IMR-90 (cell line): ENCODE measurements at regions not wholly inside any gene's neighbourhood (a gene's known extent, or its start where the extent isn't known, plus 50 kb on each side); places are given as distances from the start of the nearest gene placed in this dataset.

ENCODE experiments used
- ATAC-seq: fragments of 200-7000 bp; cut with Tn5 transposase; 2 replicates; pipeline ENCODE4 v1.9.1; 2020; ENCODE audit warnings: low read depth, mild to moderate bottlenecking, moderate library complexity
- BruUV-seq: library from RNA; stranded (reverse); fragments of 400-500 nt; replicated peaks from 2 replicates; lab custom pipeline; 2021; lab: Mats Ljungman, UMichigan
- CTCF ChIA-PET: fragments of 300-600 bp; formaldehyde crosslinking; extraction: SDS; loops from one replicate; lab custom pipeline; 2021; ENCODE audit warnings: antibody characterized with exemption; lab: Yijun Ruan, JAX
- POLR2A ChIA-PET: fragments of 300-600 bp; sonication (Branson Sonifier 250); formaldehyde crosslinking; loops from one replicate; lab custom pipeline; 2022; ENCODE audit warnings: antibody characterized with exemption; ENCODE audit not compliant: unreplicated experiment; lab: Charles Lee
- DNase-seq: peaks from one replicate; pipeline ENCODE4 v3.0.0; 2013
- H2AFZ ChIP-seq: replicated peaks from 2 replicates; pipeline ENCODE3; 2013; ENCODE audit warnings: low read length, mild to moderate bottlenecking; ENCODE audit not compliant: poor library complexity
- H2AK5ac ChIP-seq: 2 replicates; pipeline ENCODE4 v1.6.1; 2013; ENCODE audit warnings: low read depth, low read length, inconsistent platforms
- H2AK9ac ChIP-seq: replicated peaks from 2 replicates; pipeline ENCODE3; 2013; ENCODE audit warnings: mild to moderate bottlenecking, low read depth, low read length, moderate library complexity; ENCODE audit not compliant: poor library complexity
- H2BK120ac ChIP-seq: 2 replicates; pipeline ENCODE4 v1.6.1; 2013; ENCODE audit warnings: low read depth, low read length, inconsistent platforms
- H2BK15ac ChIP-seq: 3 replicates; pipeline ENCODE4 v1.6.1; 2013; ENCODE audit warnings: low read depth, low read length, inconsistent platforms
- H2BK20ac ChIP-seq: 2 replicates; pipeline ENCODE4 v1.6.1; 2013; ENCODE audit warnings: low read depth, mild to moderate bottlenecking, inconsistent platforms, low read length, moderate library complexity
- H2BK5ac ChIP-seq: 2 replicates; pipeline ENCODE4 v1.6.1; 2013; ENCODE audit warnings: mild to moderate bottlenecking, low read depth, low read length, inconsistent platforms; ENCODE audit not compliant: poor library complexity, severe bottlenecking
- H3K14ac ChIP-seq: replicated peaks from 2 replicates; pipeline ENCODE4 v1.6.1; 2013; ENCODE audit warnings: low read depth, low read length, inconsistent platforms
- H3K18ac ChIP-seq: 2 replicates; pipeline ENCODE4 v1.6.1; 2013; ENCODE audit warnings: low read depth, low read length, control low read depth
- H3K23ac ChIP-seq: 2 replicates; pipeline ENCODE4 v1.6.1; 2013; ENCODE audit warnings: low read depth, low read length, inconsistent platforms
- H3K27ac ChIP-seq: 2 replicates; pipeline ENCODE4 v1.5.1; 2013; ENCODE audit warnings: mild to moderate bottlenecking, control low read depth, low read length; ENCODE audit not compliant: insufficient read depth
- H3K27me3 ChIP-seq: 2 replicates; pipeline ENCODE4 v1.6.1; 2013; ENCODE audit warnings: low read length; ENCODE audit not compliant: control insufficient read depth, insufficient read depth
- H3K36me3 ChIP-seq: 2 replicates; pipeline ENCODE4 v1.6.1; 2013; ENCODE audit warnings: low read length, mixed read lengths; ENCODE audit not compliant: control insufficient read depth, insufficient read depth
- H3K4ac ChIP-seq: 2 replicates; pipeline ENCODE4 v1.6.1; 2013; ENCODE audit warnings: low read depth, low read length, inconsistent platforms
- H3K4me1 ChIP-seq: 2 replicates; pipeline ENCODE4 v1.6.1; 2013; ENCODE audit warnings: low read length, mixed read lengths; ENCODE audit not compliant: control insufficient read depth, insufficient read depth
- H3K4me2 ChIP-seq: 2 replicates; pipeline ENCODE4 v1.6.1; 2013; ENCODE audit warnings: low read depth, mild to moderate bottlenecking, control low read depth, low read length, moderate library complexity
- H3K4me3 ChIP-seq: 2 replicates; pipeline ENCODE4 v1.5.1; 2013; ENCODE audit warnings: low read depth, mild to moderate bottlenecking, control low read depth, low read length, moderate library complexity; ENCODE audit not compliant: insufficient read depth
- H3K56ac ChIP-seq: 2 replicates; pipeline ENCODE4 v1.6.1; 2013; ENCODE audit warnings: low read length, inconsistent platforms; ENCODE audit not compliant: insufficient read depth; ENCODE audit errors: extremely low read depth
- H3K79me1 ChIP-seq, 2 experiments: 2 replicates each; pipeline ENCODE4 v1.6.1; 2013; ENCODE audit warnings: low read length in 2 of 2, inconsistent platforms in 1 of 2, low read depth in 1 of 2
- H3K9ac ChIP-seq: 2 replicates; pipeline ENCODE4 v1.6.1; 2013; ENCODE audit warnings: low read depth, low read length, control low read depth
- H3K9me1 ChIP-seq: 2 replicates; pipeline ENCODE4 v1.6.1; 2013; ENCODE audit warnings: low read length, inconsistent platforms; ENCODE audit not compliant: insufficient read depth
- H3K9me3 ChIP-seq: 2 replicates; pipeline ENCODE4 v1.6.1; 2013; ENCODE audit warnings: low read length; ENCODE audit not compliant: control insufficient read depth, insufficient read depth
- H4K20me1 ChIP-seq: 2 replicates; pipeline ENCODE4 v1.6.1; 2013; ENCODE audit warnings: low read length, inconsistent platforms; ENCODE audit not compliant: insufficient read depth
- H4K5ac ChIP-seq: 2 replicates; pipeline ENCODE4 v1.6.1; 2013; ENCODE audit warnings: mild to moderate bottlenecking, low read depth, low read length, control low read depth
- H4K8ac ChIP-seq, 2 experiments: 2 replicates each; pipeline ENCODE4 v1.6.1; 2013; ENCODE audit warnings: low read depth in 2 of 2, low read length in 2 of 2, control low read depth in 1 of 2, inconsistent platforms in 1 of 2
- H4K91ac ChIP-seq: 2 replicates; pipeline ENCODE4 v1.6.1; 2013; ENCODE audit warnings: low read depth, low read length, inconsistent platforms; ENCODE audit not compliant: insufficient read depth
- CHD1 ChIP-seq: IDR thresholded peaks from 2 replicates; pipeline ENCODE4 v1.6.1; 2012; ENCODE audit warnings: low read depth, low read length, improper control_type of control experiment
- FOS ChIP-seq: fragments of 150-350 bp; IDR thresholded peaks from 2 replicates; pipeline ENCODE4 v1.6.1; 2016; ENCODE audit warnings: low read depth, low read length
- RFX5 ChIP-seq: IDR thresholded peaks from 2 replicates; pipeline ENCODE4 v1.8.0; 2012; ENCODE audit warnings: low read depth, mild to moderate bottlenecking, low read length, moderate library complexity
- USF2 ChIP-seq: fragments of 150-350 bp; IDR thresholded peaks from 2 replicates; pipeline ENCODE4 v1.6.1; 2017; ENCODE audit warnings: mild to moderate bottlenecking, antibody characterized with exemption, low read length, low read depth
- WGBS, 2 experiments: methylation state at CpG; one replicate each; pipeline versions ENCODE4 v1.1.5 to v1.1.7; 2013; ENCODE audit warnings: missing lambda C conversion rate in 2 of 2; ENCODE audit not compliant: insufficient read length in 1 of 2; ENCODE audit errors: extremely low coverage in 2 of 2; 5-methylcytosine and 5-hydroxymethylcytosine counted together
- dilution Hi-C: fragments of 300-500 bp; cut with HindIII; formaldehyde crosslinking; loops from one replicate; pipeline ENCODE4 v1.14.3; 2018; ENCODE audit warnings: low sequenced_read_pairs; ENCODE audit not compliant: unreplicated experiment
- in situ Hi-C: fragments of 300-500 bp; cut with MboI; formaldehyde crosslinking; loops from 3 replicates; pipeline ENCODE4 v1.14.3; 2019; ENCODE audit warnings: low sequenced_read_pairs, inconsistent platforms, mixed read lengths
- intact Hi-C: fragments of 100-400 bp; cut with micrococcal nuclease; formaldehyde crosslinking; loops from 2 replicates; pipeline ENCODE4 v1.10.0; 2022
- TF ChIP-seq, protein P1 (sequence below): conservative IDR thresholded peaks from 2 replicates; pipeline ENCODE4 v1.5.1; 2012; ENCODE audit warnings: mild to moderate bottlenecking, low read depth, low read length, improper control_type of control experiment

DNA sequence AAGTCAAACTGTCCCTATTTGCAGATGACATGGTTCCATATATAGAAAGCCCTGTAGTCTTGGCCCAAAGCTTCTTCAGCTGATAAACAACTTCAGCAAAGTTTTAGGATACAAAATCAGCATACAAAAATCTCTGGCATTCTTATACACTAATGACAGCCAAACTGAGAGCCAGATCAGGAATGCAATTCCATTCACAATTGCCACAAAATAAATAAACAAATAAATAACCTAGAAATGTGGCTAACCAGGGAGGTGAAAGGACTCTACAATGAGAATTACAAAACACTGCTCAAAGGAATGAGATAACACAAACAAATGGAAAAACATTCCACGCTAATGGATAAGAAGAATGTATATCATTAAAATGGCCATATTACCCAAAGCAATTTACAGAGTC, 52.9 kb upstream of the CXCL8 start:
- Histone ChIP-seq H3K18ac (no peak overlapping the region), H4K5ac (no peak overlapping the region), H3K4me1 (peaks cover 9% of the 10 kb centered on the region), H4K91ac (no peak overlapping the region), H3K9me3 (no peaks in the 10 kb centered on the region), H2AK5ac (no peak overlapping the region), H3K9me1 (peaks cover 3% of the 10 kb centered on the region), H2AK9ac (no peak overlapping the region), H2BK15ac (no peak overlapping the region), H3K56ac (no peak overlapping the region), H2BK5ac (no peak overlapping the region), H2AFZ (no peak overlapping the region), H3K79me1 (no peaks in the 10 kb centered on the region), H3K9ac (no peak overlapping the region), H4K8ac (no peak overlapping the region), H3K4me2 (no peak overlapping the region), H2BK20ac (peak overlapping the region; percentile 34; the same call in 1 of the 2 replicates), H3K4ac (no peak overlapping the region), H3K27me3 (no peaks in the 10 kb centered on the region), H3K14ac (no peak overlapping the region), H3K4me3 (no peak overlapping the region), H3K27ac (no peak overlapping the region), H4K20me1 (no peaks in the 10 kb centered on the region), H3K23ac (no peak overlapping the region), H3K36me3 (no peaks in the 10 kb centered on the region), H2BK120ac (no peak overlapping the region)
- TF ChIP-seq RFX5 = no peak
- TF ChIP-seq, protein P1, sequence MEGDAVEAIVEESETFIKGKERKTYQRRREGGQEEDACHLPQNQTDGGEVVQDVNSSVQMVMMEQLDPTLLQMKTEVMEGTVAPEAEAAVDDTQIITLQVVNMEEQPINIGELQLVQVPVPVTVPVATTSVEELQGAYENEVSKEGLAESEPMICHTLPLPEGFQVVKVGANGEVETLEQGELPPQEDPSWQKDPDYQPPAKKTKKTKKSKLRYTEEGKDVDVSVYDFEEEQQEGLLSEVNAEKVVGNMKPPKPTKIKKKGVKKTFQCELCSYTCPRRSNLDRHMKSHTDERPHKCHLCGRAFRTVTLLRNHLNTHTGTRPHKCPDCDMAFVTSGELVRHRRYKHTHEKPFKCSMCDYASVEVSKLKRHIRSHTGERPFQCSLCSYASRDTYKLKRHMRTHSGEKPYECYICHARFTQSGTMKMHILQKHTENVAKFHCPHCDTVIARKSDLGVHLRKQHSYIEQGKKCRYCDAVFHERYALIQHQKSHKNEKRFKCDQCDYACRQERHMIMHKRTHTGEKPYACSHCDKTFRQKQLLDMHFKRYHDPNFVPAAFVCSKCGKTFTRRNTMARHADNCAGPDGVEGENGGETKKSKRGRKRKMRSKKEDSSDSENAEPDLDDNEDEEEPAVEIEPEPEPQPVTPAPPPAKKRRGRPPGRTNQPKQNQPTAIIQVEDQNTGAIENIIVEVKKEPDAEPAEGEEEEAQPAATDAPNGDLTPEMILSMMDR = no peak
- no peak for TF ChIP-seq CHD1
- no peak for TF ChIP-seq USF2
- no peak for TF ChIP-seq FOS
- WGBS, 2 experiments = no CpG with 5 or more reads among the region's 1 CpG
- BruUV-seq = no TSS peak
- in situ Hi-C loops (no loop called here), intact Hi-C loops (no loop called here), dilution Hi-C loops (no loop called here)
- POLR2A ChIA-PET = no interaction called here
- ATAC-seq = no peak; the same call in 1 of the 2 replicates
- no peak for DNase-seq
- CTCF ChIA-PET = no interaction called here
